NAMALWA (cell line): ENCODE measurements at regions not wholly inside any gene's neighbourhood (a gene's known extent, or its start where the extent isn't known, plus 50 kb on each side); places are given as distances from the start of the nearest gene placed in this dataset.
"Not testable (repeated sequence)": the region's sequence is repeated elsewhere in the genome, so short reads cannot be mapped to it uniquely, and the experiment has no call there.

Source experiments
- DNase-seq: peaks from one replicate; pipeline ENCODE4 v3.0.0-alpha.2; 2015; ENCODE audit warnings: low spot score

- DNase-seq: no peak
These were observed 645.1 kb downstream of the TBC1D22A start for GRCh38 chr22:47407461-47408025.

- no peak for DNase-seq
These were observed 644.4 kb downstream of the TBC1D22A start for GRCh38 chr22:47406896-47407295.

GRCh38 chr22:47406180-47406834 lies 643.9 kb downstream of the TBC1D22A start:
- no peak for DNase-seq

DNA sequence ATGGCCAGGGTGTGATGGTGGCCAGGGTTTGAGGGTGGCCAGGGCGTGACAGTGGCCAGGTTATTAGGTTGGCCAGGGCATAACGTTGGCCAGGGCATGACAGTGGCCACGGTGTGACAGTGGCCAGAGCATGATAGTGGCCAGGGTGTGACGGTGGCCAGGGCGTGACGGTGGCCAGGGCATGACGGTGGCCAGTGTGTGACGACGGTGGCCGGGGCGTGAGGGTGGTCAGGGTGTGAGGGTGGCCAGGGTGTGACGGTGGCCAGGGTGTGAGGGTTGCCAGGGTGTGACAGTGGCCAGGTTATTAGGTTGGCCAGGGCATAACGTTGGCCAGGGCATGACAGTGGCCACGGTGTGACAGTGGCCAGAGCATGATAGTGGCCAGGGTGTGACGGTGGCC lies 642.8 kb downstream of the TBC1D22A start:
- not testable (repeated sequence) for DNase-seq

- no peak for DNase-seq
These were observed 640.6 kb downstream of the TBC1D22A start for GRCh38 chr22:47402876-47403525.

- DNase-seq: no peak
These were observed 639.7 kb downstream of the TBC1D22A start for GRCh38 chr22:47401976-47402770.

DNA sequence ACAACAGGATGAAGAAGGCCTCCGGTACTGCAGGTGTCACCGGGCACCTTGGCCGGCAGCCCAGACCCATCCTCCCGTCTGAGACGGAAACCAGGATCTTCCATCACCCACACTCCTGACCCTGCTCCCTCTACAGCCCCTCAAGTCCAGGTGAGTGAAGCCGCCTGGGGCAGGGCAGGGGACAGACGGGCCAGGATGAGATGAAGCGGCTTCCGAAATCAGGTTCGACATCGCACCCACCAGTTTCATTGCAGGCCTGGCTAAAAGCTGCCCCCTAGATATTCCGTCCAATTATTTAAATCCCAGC lies 639.1 kb downstream of the TBC1D22A start:
- no peak for DNase-seq

- DNase-seq: no peak
These were observed 638.5 kb downstream of the TBC1D22A start for GRCh38 chr22:47400701-47401591.

DNA sequence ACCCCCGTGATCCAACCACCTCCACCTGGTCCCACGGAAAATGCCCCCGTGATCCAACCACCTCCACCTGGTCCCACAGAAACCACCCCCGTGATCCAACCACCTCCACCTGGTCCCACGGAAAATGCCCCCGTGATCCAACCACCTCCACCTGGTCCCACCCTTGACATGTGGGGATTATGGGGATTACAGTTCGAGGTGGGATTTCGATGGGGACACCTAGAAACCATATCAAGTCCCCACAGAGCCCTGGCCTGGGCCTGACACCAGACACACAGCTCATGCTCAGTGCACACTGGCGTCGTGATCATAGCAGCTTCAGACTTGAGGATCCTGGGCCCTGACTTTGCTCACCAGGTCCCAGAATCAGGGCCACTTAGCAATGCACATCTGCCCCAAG lies 637.7 kb downstream of the TBC1D22A start:
- DNase-seq: not testable (repeated sequence)

GRCh38 chr22:47398921-47399790 lies 636.7 kb downstream of the TBC1D22A start:
- no peak for DNase-seq

GRCh38 chr22:47398491-47398890 lies 636.0 kb downstream of the TBC1D22A start:
- no peak for DNase-seq

DNA sequence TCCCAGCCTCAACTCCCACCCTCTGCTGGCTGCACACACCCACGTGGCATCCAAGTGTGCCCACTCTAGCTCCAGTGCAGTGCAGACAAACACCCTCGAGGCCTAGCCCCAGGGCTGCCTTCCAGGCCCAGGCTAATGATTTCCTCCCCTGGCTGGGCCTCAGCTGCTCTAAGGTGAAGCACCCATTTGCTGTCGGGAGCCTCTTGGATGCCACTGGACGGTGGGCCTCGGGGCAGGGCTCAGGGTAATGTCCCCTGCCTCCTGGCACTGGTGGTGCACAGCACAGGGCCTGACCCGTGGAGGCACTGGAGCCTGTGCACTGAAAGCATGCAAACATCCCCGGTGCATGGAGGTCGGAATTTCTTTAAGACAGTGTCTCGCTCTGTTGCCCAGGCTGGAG lies 635.2 kb downstream of the TBC1D22A start:
- no peak for DNase-seq

GRCh38 chr22:47396515-47396914 lies 634.1 kb downstream of the TBC1D22A start:
- DNase-seq: no peak

- no peak for DNase-seq
These were observed 633.7 kb downstream of the TBC1D22A start for GRCh38 chr22:47396105-47396504.

DNA sequence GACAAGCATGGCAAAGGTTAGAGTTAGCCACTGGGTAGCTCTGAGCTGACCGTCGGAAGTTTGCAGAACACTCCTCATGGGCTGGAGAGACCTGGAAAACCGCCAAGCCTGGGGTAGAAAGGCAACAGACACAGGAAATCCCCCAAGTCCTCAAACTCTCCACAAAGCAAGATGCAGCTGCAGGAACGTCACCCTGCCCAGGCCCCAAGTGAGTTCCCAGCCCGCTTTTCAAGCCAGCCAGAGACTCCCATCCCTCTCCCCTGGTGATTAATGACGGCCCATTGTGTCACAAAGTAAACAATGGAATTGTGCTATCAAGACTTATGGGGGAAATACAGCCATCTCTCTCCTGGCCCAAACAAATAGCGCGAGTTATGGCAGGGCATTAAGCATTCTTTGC lies 633.0 kb downstream of the TBC1D22A start:
- no peak for DNase-seq

GRCh38 chr22:47394504-47395440 lies 632.3 kb downstream of the TBC1D22A start:
- DNase-seq: no peak

- DNase-seq: no peak
These were observed 630.7 kb downstream of the TBC1D22A start for GRCh38 chr22:47393191-47393590.

GRCh38 chr22:47392729-47393128 lies 630.3 kb downstream of the TBC1D22A start:
- no peak for DNase-seq

- DNase-seq: no peak
These were observed 629.6 kb downstream of the TBC1D22A start for GRCh38 chr22:47392054-47392347.
